NCI-H446 treated with DMSO at 0.1 percent for 48 hours (cell line): ENCODE measurements at regions not wholly inside any gene's neighbourhood (a gene's known extent, or its start where the extent isn't known, plus 50 kb on each side); places are given as distances from the start of the nearest gene placed in this dataset.

Experiments used
- DNase-seq: peaks from one replicate; lab custom pipeline; 2025; lab: John Stamatoyannopoulos, UW

GRCh38 chr7:96927131-96927530 is 78.2 kb upstream of the DLX6 start:
- no peak for DNase-seq

- DNase-seq = no peak
Measured at GRCh38 chr7:96928965-96929364, 76.4 kb upstream of the DLX6 start.

GRCh38 chr7:96931891-96932290 is 73.5 kb upstream of the DLX6 start:
- no peak for DNase-seq

- DNase-seq = no peak
Measured at GRCh38 chr7:96933067-96933645, 72.2 kb upstream of the DLX6 start.

- no peak for DNase-seq
Measured at GRCh38 chr7:96936621-96937020, 68.7 kb upstream of the DLX6 start.

GRCh38 chr7:96942112-96942511 is 63.2 kb upstream of the DLX6 start:
- DNase-seq = no peak

- no peak for DNase-seq
Measured at GRCh38 chr7:96949766-96950165, 55.6 kb upstream of the DLX6 start.

GRCh38 chr7:96952974-96953391 is 52.4 kb upstream of the DLX6 start:
- DNase-seq = no peak

- DNase-seq = no peak
Measured at GRCh38 chr7:96953676-96954513, 51.5 kb upstream of the DLX6 start.
